HG02852 (cell line): ENCODE measurements at regions not wholly inside any gene's neighbourhood (a gene's known extent, or its start where the extent isn't known, plus 50 kb on each side); places are given as distances from the start of the nearest gene placed in this dataset.
A peak's percentile ranks its signal among the peaks of the same experiment; 100 is the strongest.
"Not testable (repeated sequence)": the region's sequence is repeated elsewhere in the genome, so short reads cannot be mapped to it uniquely, and the experiment has no call there.

Experiments
- ATAC-seq: cut with Tn5 transposase; IDR thresholded peaks from one replicate; pipeline ENCODE4 v1.9.1; 2021; ENCODE audit warnings: mild to moderate bottlenecking, moderate library complexity; ENCODE audit not compliant: unreplicated experiment

- no peak for ATAC-seq
These were observed 60.2 kb downstream of the LSMEM1 start for GRCh38 chr7:112540839-112541577.

GRCh38 chr7:112546723-112547513 lies 66.1 kb downstream of the LSMEM1 start:
- no peak for ATAC-seq

GRCh38 chr7:112547916-112548315 lies 67.1 kb downstream of the LSMEM1 start:
- ATAC-seq: no peak

- peak; percentile 83 for ATAC-seq
These were observed 69.8 kb downstream of the LSMEM1 start for GRCh38 chr7:112550468-112551060.

- not testable (repeated sequence) for ATAC-seq
These were observed 70.7 kb downstream of the LSMEM1 start for GRCh38 chr7:112551521-112551920.

GRCh38 chr7:112554591-112554990 lies 73.8 kb downstream of the LSMEM1 start:
- ATAC-seq: no peak

GRCh38 chr7:112556633-112557032 lies 75.8 kb downstream of the LSMEM1 start:
- ATAC-seq: peak; percentile 99

GRCh38 chr7:112566442-112567324 lies 85.9 kb downstream of the LSMEM1 start:
- no peak for ATAC-seq

GRCh38 chr7:112567388-112567787 lies 86.6 kb downstream of the LSMEM1 start:
- no peak for ATAC-seq

- ATAC-seq: no peak
These were observed 91.2 kb downstream of the LSMEM1 start for GRCh38 chr7:112571852-112572607.

GRCh38 chr7:112572669-112573301 lies 92.0 kb downstream of the LSMEM1 start:
- ATAC-seq: no peak

- ATAC-seq: no peak
These were observed 92.7 kb downstream of the LSMEM1 start for GRCh38 chr7:112573302-112574039.

- ATAC-seq: no peak
These were observed 95.1 kb downstream of the LSMEM1 start for GRCh38 chr7:112575864-112576263.

GRCh38 chr7:112579388-112579787 lies 98.6 kb downstream of the LSMEM1 start:
- ATAC-seq: no peak

GRCh38 chr7:112580717-112581435 lies 100.1 kb downstream of the LSMEM1 start:
- no peak for ATAC-seq

GRCh38 chr7:112581529-112581928 lies 100.7 kb downstream of the LSMEM1 start:
- ATAC-seq: no peak

- no peak for ATAC-seq
These were observed 103.5 kb downstream of the LSMEM1 start for GRCh38 chr7:112584290-112584689.

GRCh38 chr7:112587504-112587903 lies 106.7 kb downstream of the LSMEM1 start:
- ATAC-seq: no peak
